ENCODE measurements at regions not wholly inside any gene's neighbourhood (a gene's known extent, or its start where the extent isn't known, plus 50 kb on each side); places are given as distances from the start of the nearest gene placed in this dataset.

DNA sequence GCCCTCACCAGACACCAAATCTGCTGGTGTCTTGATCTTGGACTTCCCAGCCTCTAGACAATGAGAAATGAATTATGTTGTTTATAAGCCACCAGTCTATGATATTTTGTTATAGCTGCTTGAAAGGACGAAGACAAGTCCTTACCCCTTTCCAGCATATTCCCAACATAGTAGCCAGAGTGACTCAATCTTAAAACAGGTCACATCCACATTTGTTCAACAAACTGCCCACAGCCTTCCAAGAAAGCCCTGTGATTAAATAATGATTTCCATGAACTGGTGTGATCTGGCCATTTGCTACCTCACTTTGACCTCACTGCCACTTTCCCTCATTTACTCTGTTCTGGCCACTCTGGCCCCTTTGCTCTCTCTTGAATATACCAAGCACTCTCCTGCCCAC is 193.7 kb upstream of the CFAP20DC start:
- H3K4me2 ChIP-seq (ENCODE audit: low read depth, low read length) = no peak overlapping the region
- no peaks in the 10 kb centered on the region for H3K9me3 ChIP-seq (replicated peaks; ENCODE audit: insufficient read depth, low read length)
- no peaks in the 10 kb centered on the region for H3K79me2 ChIP-seq (ENCODE audit: low read length)
- no peaks in the 10 kb centered on the region for H3K9me2 ChIP-seq (replicated peaks; ENCODE audit: insufficient read depth, low read length)
- H3F3A ChIP-seq (ENCODE audit: insufficient read depth, low read length) = no peaks in the 10 kb centered on the region
- no peaks in the 10 kb centered on the region for H3K4me1 ChIP-seq (ENCODE audit: low read length)
- no peak overlapping the region for H3K4me3 ChIP-seq (ENCODE audit: low read length)
- H3K27me3 ChIP-seq (replicated peaks; ENCODE audit: insufficient read depth, low read length) = no peaks in the 10 kb centered on the region
- no peak for DNase-seq
- H3K9ac ChIP-seq (ENCODE audit: low read length) = no peak overlapping the region
- TF ChIP-seq EZH2 (optimal IDR thresholded peaks at IDR 0.05; ENCODE audit: low read depth, low read length) (no peak), EZH2phosphoT487 (IDR thresholded peaks at IDR 0.05; ENCODE audit: low read length) (no peak)
- TF ChIP-seq, protein P1, sequence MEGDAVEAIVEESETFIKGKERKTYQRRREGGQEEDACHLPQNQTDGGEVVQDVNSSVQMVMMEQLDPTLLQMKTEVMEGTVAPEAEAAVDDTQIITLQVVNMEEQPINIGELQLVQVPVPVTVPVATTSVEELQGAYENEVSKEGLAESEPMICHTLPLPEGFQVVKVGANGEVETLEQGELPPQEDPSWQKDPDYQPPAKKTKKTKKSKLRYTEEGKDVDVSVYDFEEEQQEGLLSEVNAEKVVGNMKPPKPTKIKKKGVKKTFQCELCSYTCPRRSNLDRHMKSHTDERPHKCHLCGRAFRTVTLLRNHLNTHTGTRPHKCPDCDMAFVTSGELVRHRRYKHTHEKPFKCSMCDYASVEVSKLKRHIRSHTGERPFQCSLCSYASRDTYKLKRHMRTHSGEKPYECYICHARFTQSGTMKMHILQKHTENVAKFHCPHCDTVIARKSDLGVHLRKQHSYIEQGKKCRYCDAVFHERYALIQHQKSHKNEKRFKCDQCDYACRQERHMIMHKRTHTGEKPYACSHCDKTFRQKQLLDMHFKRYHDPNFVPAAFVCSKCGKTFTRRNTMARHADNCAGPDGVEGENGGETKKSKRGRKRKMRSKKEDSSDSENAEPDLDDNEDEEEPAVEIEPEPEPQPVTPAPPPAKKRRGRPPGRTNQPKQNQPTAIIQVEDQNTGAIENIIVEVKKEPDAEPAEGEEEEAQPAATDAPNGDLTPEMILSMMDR (IDR thresholded peaks at IDR 0.05; ENCODE audit: low read length) = no peak
- no peak overlapping the region for H2AFZ ChIP-seq (ENCODE audit: low read length)
- no peak overlapping the region for H3K27ac ChIP-seq (ENCODE audit: low read length)
- no peaks in the 10 kb centered on the region for H3K36me3 ChIP-seq (replicated peaks; ENCODE audit: insufficient read depth, low read length)
- H4K20me1 ChIP-seq (ENCODE audit: insufficient read depth, low read length) = no peaks in the 10 kb centered on the region

GRCh38 chr3:59240666-59241255 is 190.9 kb upstream of the CFAP20DC start:
- Histone ChIP-seq H3K9me3 (replicated peaks; ENCODE audit: insufficient read depth, low read length) (no peaks in the 10 kb centered on the region), H3K79me2 (ENCODE audit: low read length) (no peaks in the 10 kb centered on the region), H3K27ac (ENCODE audit: low read length) (no peak overlapping the region), H4K20me1 (ENCODE audit: insufficient read depth, low read length) (no peaks in the 10 kb centered on the region), H3K9ac (ENCODE audit: low read length) (no peak overlapping the region), H3K4me1 (ENCODE audit: low read length) (no peaks in the 10 kb centered on the region), H3K9me2 (replicated peaks; ENCODE audit: insufficient read depth, low read length) (no peaks in the 10 kb centered on the region), H3K4me2 (ENCODE audit: low read depth, low read length) (no peak overlapping the region), H3K4me3 (ENCODE audit: low read length) (no peak overlapping the region), H3K36me3 (replicated peaks; ENCODE audit: insufficient read depth, low read length) (no peaks in the 10 kb centered on the region), H3F3A (ENCODE audit: insufficient read depth, low read length) (no peaks in the 10 kb centered on the region), H2AFZ (ENCODE audit: low read length) (no peak overlapping the region), H3K27me3 (replicated peaks; ENCODE audit: insufficient read depth, low read length) (no peaks in the 10 kb centered on the region)
- TF ChIP-seq EZH2phosphoT487 (IDR thresholded peaks at IDR 0.05; ENCODE audit: low read length) = no peak
- TF ChIP-seq EZH2 (optimal IDR thresholded peaks at IDR 0.05; ENCODE audit: low read depth, low read length) = no peak
- TF ChIP-seq, protein P1 (IDR thresholded peaks at IDR 0.05; ENCODE audit: low read length) = no peak
- no peak for DNase-seq

DNA sequence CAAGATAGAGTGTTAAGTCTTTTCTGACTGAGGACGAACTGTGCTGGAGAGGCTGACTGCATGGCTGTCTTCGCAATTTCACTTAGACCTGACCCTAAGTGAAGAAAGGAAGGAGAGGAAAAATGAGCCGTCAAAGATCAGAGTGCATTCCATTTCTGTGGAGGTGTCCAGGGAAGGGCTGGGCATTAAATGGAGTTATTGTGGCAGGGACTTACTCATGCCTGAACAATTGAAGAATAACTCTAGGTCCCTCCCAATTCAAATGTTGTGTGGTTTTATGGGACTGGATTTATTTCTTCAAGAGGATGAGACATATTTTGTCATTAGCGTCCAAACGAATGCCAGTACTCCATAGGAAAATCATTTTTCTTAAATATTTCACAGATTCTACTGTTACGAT is 187.3 kb upstream of the CFAP20DC start:
- Histone ChIP-seq H3K27me3 (replicated peaks; ENCODE audit: insufficient read depth, low read length) (no peaks in the 10 kb centered on the region), H3K79me2 (ENCODE audit: low read length) (no peaks in the 10 kb centered on the region), H3K9ac (ENCODE audit: low read length) (no peak overlapping the region), H3K27ac (ENCODE audit: low read length) (no peak overlapping the region), H2AFZ (ENCODE audit: low read length) (no peak overlapping the region), H3K9me2 (replicated peaks; ENCODE audit: insufficient read depth, low read length) (no peaks in the 10 kb centered on the region), H3K4me3 (ENCODE audit: low read length) (no peak overlapping the region), H3F3A (ENCODE audit: insufficient read depth, low read length) (no peaks in the 10 kb centered on the region), H3K9me3 (replicated peaks; ENCODE audit: insufficient read depth, low read length) (no peaks in the 10 kb centered on the region), H4K20me1 (ENCODE audit: insufficient read depth, low read length) (no peaks in the 10 kb centered on the region), H3K4me1 (ENCODE audit: low read length) (no peaks in the 10 kb centered on the region), H3K36me3 (replicated peaks; ENCODE audit: insufficient read depth, low read length) (no peaks in the 10 kb centered on the region), H3K4me2 (ENCODE audit: low read depth, low read length) (no peak overlapping the region)
- TF ChIP-seq, protein P1 (IDR thresholded peaks at IDR 0.05; ENCODE audit: low read length) = no peak
- TF ChIP-seq EZH2 (optimal IDR thresholded peaks at IDR 0.05; ENCODE audit: low read depth, low read length) (no peak), EZH2phosphoT487 (IDR thresholded peaks at IDR 0.05; ENCODE audit: low read length) (no peak)
- no peak for DNase-seq

Measured in MM.1S (cell line).